Liver (tissue), 8 donors: ENCODE measurements at regions not wholly inside any gene's neighbourhood (a gene's known extent, or its start where the extent isn't known, plus 50 kb on each side); places are given as distances from the start of the nearest gene placed in this dataset.

Experiments used
- DNase-seq: peaks from one replicate; pipeline ENCODE4 v3.0.0-alpha.2; 2017; ENCODE audit warnings: low spot score
- H3K27ac ChIP-seq, 2 donors: one replicate each; pipeline ENCODE4 v1.7.0; 2013; ENCODE audit warnings: inconsistent platforms in 2 of 2, low read length in 2 of 2, control low read depth in 1 of 2, low read depth in 1 of 2, mild to moderate bottlenecking in 1 of 2
- H3K27me3 ChIP-seq, 4 donors: one replicate each; pipeline versions ENCODE4 v1.6.1 to v1.7.0; 2013; ENCODE audit warnings: low read length in 3 of 4, inconsistent platforms in 1 of 4, mild to moderate bottlenecking in 1 of 4, moderate library complexity in 1 of 4; ENCODE audit not compliant: control insufficient read depth in 4 of 4, insufficient read depth in 4 of 4
- H3K36me3 ChIP-seq, 4 donors: one replicate each; pipeline versions ENCODE4 v1.6.1 to v1.7.0; 2013; ENCODE audit warnings: low read length in 3 of 4, mild to moderate bottlenecking in 3 of 4, low read depth in 1 of 4, moderate library complexity in 1 of 4; ENCODE audit not compliant: control insufficient read depth in 4 of 4, insufficient read depth in 3 of 4
- H3K4me1 ChIP-seq, 4 donors: one replicate each; pipeline versions ENCODE4 v1.6.1 to v1.7.0; 2013; ENCODE audit warnings: low read length in 3 of 4, mild to moderate bottlenecking in 3 of 4, moderate library complexity in 1 of 4; ENCODE audit not compliant: control insufficient read depth in 4 of 4, insufficient read depth in 4 of 4
- H3K4me3 ChIP-seq, 3 donors: one replicate each; pipeline versions ENCODE4 v1.6.1 to v1.7.0; 2013; ENCODE audit warnings: low read length in 3 of 3, control low read depth in 1 of 3, low read depth in 1 of 3, mild to moderate bottlenecking in 1 of 3
- H3K9ac ChIP-seq, 2 donors: one replicate each; pipeline ENCODE4 v1.7.0; 2013; ENCODE audit warnings: low read length in 2 of 2, mild to moderate bottlenecking in 2 of 2, moderate library complexity in 2 of 2, control low read depth in 1 of 2, low read depth in 1 of 2
- H3K9me3 ChIP-seq, 4 donors: one replicate each; pipeline versions ENCODE4 v1.6.1 to v1.7.0; 2013; ENCODE audit warnings: low read length in 3 of 4; ENCODE audit not compliant: control insufficient read depth in 4 of 4
- CTCF ChIP-seq: fragments of 150-350 bp; IDR thresholded peaks from 2 replicates; pipeline ENCODE4 v1.5.1; 2017; ENCODE audit warnings: improper control_type of control experiment, low read depth, low read length; ENCODE audit not compliant: missing input control
- EGR1 ChIP-seq, 2 donors: IDR thresholded peaks; 2 replicates each; pipeline ENCODE4 v1.6.1; 2016 to 2018; ENCODE audit warnings: antibody characterized with exemption in 2 of 2, low read depth in 2 of 2
- GABPA ChIP-seq, 2 donors: IDR thresholded peaks in 1 of 2; conservative IDR thresholded peaks in 1 of 2; 2 replicates each; pipeline ENCODE4 v1.6.1; 2016; ENCODE audit warnings: antibody characterized with exemption in 2 of 2, mild to moderate bottlenecking in 1 of 2, moderate library complexity in 1 of 2
- HNF4A ChIP-seq, 2 donors: conservative IDR thresholded peaks; 2 replicates each; pipeline ENCODE4 v1.6.1; 2016; ENCODE audit warnings: antibody characterized with exemption in 2 of 2, mild to moderate bottlenecking in 2 of 2
- HNF4G ChIP-seq: IDR thresholded peaks from 2 replicates; pipeline ENCODE4 v1.6.1; 2016; ENCODE audit warnings: antibody characterized with exemption
- JUND ChIP-seq, 2 donors: IDR thresholded peaks; 2 replicates each; pipeline ENCODE4 v1.6.1; 2016; ENCODE audit warnings: antibody characterized with exemption in 2 of 2
- MAX ChIP-seq: IDR thresholded peaks from 2 replicates; pipeline ENCODE4 v1.6.1; 2016; ENCODE audit warnings: antibody characterized with exemption
- NR2F2 ChIP-seq: IDR thresholded peaks from 2 replicates; pipeline ENCODE4 v1.6.1; 2016; ENCODE audit warnings: antibody characterized with exemption
- RAD21 ChIP-seq, 2 donors: IDR thresholded peaks; 2 replicates each; pipeline ENCODE4 v1.6.1; 2016; ENCODE audit warnings: antibody characterized with exemption in 2 of 2, mild to moderate bottlenecking in 2 of 2
- REST ChIP-seq: IDR thresholded peaks from 2 replicates; pipeline ENCODE4 v1.6.1; 2016; ENCODE audit warnings: antibody characterized with exemption, mild to moderate bottlenecking
- RXRA ChIP-seq, 2 donors: IDR thresholded peaks; 2 replicates each; pipeline ENCODE4 v1.6.1; 2017 to 2018; ENCODE audit warnings: antibody characterized with exemption in 2 of 2, mild to moderate bottlenecking in 1 of 2
- YY1 ChIP-seq: IDR thresholded peaks from 2 replicates; pipeline ENCODE4 v1.6.1; 2016; ENCODE audit warnings: antibody characterized with exemption, mild to moderate bottlenecking
- WGBS: extraction: QIAGEN DNeasy Blood & Tissue Kit; methylation state at CpG from one replicate; pipeline ENCODE4 v1.1.7; 2013; 5-methylcytosine and 5-hydroxymethylcytosine counted together
- donor health status: healthy.
- donor health status: healthy.
- donor health status: healthy.
- donor health status: healthy.
- donor health status: healthy.

- no peak for DNase-seq
- Histone ChIP-seq H3K36me3 (no peaks in the 10 kb centered on the region), H3K4me1 (peaks cover 0 to 6% (median 2%) of the 10 kb centered on the region in 4 donors), H3K27ac (no peak overlapping the region), H3K27me3 (no peaks in the 10 kb centered on the region), H3K9ac (no peak overlapping the region), H3K4me3 (no peak overlapping the region), H3K9me3 (no peaks in the 10 kb centered on the region)
- TF ChIP-seq EGR1 (IDR thresholded peaks at IDR 0.05; ENCODE audit: low read depth in 2 of 2) (no peak), YY1 (no peak), HNF4G (no peak), RAD21 (IDR thresholded peaks at IDR 0.05) (no peak), REST (no peak), GABPA (IDR thresholded peaks at IDR 0.05 in 1 of 2, conservative IDR thresholded peaks at IDR 0.05 in 1 of 2) (no peak), RXRA (IDR thresholded peaks at IDR 0.05) (peak; percentile 19 to 60), JUND (IDR thresholded peaks at IDR 0.05) (peak in 1 of 2 donors; percentile 24), HNF4A (conservative IDR thresholded peaks at IDR 0.05) (peak; percentile 36 to 51)
- WGBS, result 95% methylated on average over 2 of the region's 2 CpGs
Measured at GRCh38 chr13:99031832-99032231, 54.0 kb upstream of the DOCK9 start.

- TF ChIP-seq JUND (IDR thresholded peaks at IDR 0.05) (no peak), CTCF (peak; percentile 62), RAD21 (IDR thresholded peaks at IDR 0.05) (peak; percentile 79 to 83), HNF4A (conservative IDR thresholded peaks at IDR 0.05) (no peak), REST (no peak), YY1 (no peak), NR2F2 (no peak), HNF4G (no peak), MAX (no peak)
- no peak for DNase-seq
- no peak overlapping the region for H3K4me3 ChIP-seq
- H3K36me3 ChIP-seq, result no peaks in the 10 kb centered on the region
- H3K4me1 ChIP-seq, result peaks cover 0 to 6% (median 2%) of the 10 kb centered on the region in 4 donors
- no peak overlapping the region for H3K9ac ChIP-seq
- no peaks in the 10 kb centered on the region for H3K9me3 ChIP-seq
- no peaks in the 10 kb centered on the region for H3K27me3 ChIP-seq
- H3K27ac ChIP-seq, result no peak overlapping the region
Measured at GRCh38 chr13:99033814-99034213, 56.0 kb upstream of the DOCK9 start.
